GM13977 (cell line): ENCODE measurements at regions not wholly inside any gene's neighbourhood (a gene's known extent, or its start where the extent isn't known, plus 50 kb on each side); places are given as distances from the start of the nearest gene placed in this dataset.

ENCODE experiments used
- DNase-seq: peaks from one replicate; pipeline ENCODE4 v3.0.0; 2012; ENCODE audit warnings: low spot score
- CTCF ChIP-seq: IDR thresholded peaks from 2 replicates; pipeline ENCODE4 v1.5.1; 2012; ENCODE audit warnings: mild to moderate bottlenecking, control low read depth; ENCODE audit not compliant: insufficient read depth; ENCODE audit errors: extremely low read depth, missing control alignments
- in situ Hi-C: fragments of 300-500 bp; cut with MboI; formaldehyde crosslinking; loops from one replicate; pipeline ENCODE4 v1.12.0; 2022; ENCODE audit warnings: low sequenced_read_pairs, low pct_unique_long_range_greater_than_20kb, mixed read lengths, inconsistent platforms; ENCODE audit not compliant: unreplicated experiment

GRCh38 chr6:109242029-109242428 is 140.2 kb downstream of the CD164 start:
- in situ Hi-C loops: no loop called here
- TF ChIP-seq CTCF: no peak
- DNase-seq: no peak

- TF ChIP-seq CTCF: no peak
- in situ Hi-C loops: no loop called here
- no peak for DNase-seq
Measured at GRCh38 chr6:109241199-109241598, 141.1 kb downstream of the CD164 start.

- no peak for DNase-seq
- no peak for TF ChIP-seq CTCF
- in situ Hi-C loops: no loop called here
Measured at GRCh38 chr6:109240370-109241084, 141.7 kb downstream of the CD164 start.

GRCh38 chr6:109239651-109240321 is 142.5 kb downstream of the CD164 start:
- TF ChIP-seq CTCF: no peak
- in situ Hi-C loops: no loop called here
- no peak for DNase-seq

- no peak for TF ChIP-seq CTCF
- in situ Hi-C loops: no loop called here
- DNase-seq: no peak
Measured at GRCh38 chr6:109239160-109239559, 143.1 kb downstream of the CD164 start.

GRCh38 chr6:109238396-109238795 is 143.1 kb downstream of the CEP57L1 start:
- DNase-seq: no peak
- TF ChIP-seq CTCF: no peak
- in situ Hi-C loops: no loop called here
